NCI-H1105 (cell line): ENCODE measurements at regions not wholly inside any gene's neighbourhood (a gene's known extent, or its start where the extent isn't known, plus 50 kb on each side); places are given as distances from the start of the nearest gene placed in this dataset.
"Not testable (repeated sequence)": the region's sequence is repeated elsewhere in the genome, so short reads cannot be mapped to it uniquely, and the experiment has no call there.

Experiments used
- DNase-seq: peaks from one replicate; lab custom pipeline; 2025; lab: John Stamatoyannopoulos, UW

- no peak for DNase-seq
Measured at GRCh38 chr14:40365305-40365704, 933.1 kb upstream of the FBXO33 start.

GRCh38 chr14:40362856-40363255, 930.6 kb upstream of the FBXO33 start:
- no peak for DNase-seq

DNA sequence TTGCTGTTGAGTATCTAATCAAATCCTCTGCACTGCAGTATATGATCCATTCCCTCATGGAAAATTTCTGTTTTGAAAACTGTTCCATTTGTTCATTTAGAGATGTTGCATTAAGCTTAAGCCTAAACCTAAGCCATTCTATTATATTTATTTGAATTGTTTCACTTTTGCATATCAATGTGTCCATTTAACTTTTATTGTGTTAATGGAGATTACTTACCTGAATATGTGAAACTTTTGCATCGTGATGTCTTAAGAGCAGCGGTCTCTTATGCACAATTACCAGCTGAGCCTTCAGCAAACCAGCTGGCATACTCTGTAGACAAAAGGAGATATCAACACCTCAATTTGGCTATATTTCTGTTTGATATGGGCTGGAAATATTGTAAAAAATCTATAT, 922.5 kb upstream of the FBXO33 start:
- no peak for DNase-seq

GRCh38 chr14:40348104-40348503, 915.9 kb upstream of the FBXO33 start:
- not testable (repeated sequence) for DNase-seq

DNA sequence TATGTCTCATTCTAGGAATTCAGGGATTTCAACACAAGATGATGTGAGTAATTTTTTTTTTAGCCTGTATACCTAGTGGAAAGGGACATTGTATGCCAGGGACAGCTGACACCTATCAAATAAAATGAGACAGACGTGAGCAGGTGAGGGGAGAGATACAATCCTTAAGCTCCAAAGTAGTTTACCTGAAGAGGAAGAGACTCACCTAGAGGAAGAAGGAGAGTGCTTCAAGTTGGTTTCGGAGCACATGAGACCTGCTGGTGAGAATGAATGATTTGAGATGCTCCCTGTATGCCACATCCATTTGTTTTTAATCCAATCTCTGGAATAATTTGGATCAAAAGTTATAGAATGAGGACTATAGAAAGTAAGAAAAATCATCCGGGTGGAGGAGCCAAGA, 915.4 kb upstream of the FBXO33 start:
- no peak for DNase-seq

GRCh38 chr14:40346275-40346674, 914.0 kb upstream of the FBXO33 start:
- DNase-seq = no peak

DNA sequence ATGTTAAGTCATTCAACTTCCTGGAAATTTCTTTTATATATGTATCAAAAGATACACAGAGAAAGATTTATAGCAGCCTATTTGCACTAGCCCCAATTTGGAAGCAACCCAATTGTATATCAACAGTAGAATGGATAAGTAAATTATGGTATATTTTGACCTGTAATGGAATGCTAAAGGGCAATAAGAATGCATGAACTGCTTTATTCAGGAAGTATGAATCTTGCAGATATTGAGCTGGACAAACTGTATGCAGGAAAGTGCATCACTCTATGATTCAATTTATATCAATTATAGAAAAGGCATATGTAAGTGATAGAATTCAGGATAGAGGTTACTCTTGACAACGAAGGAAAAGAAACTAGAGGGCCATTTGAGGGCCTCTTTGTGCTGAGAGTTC, 913.1 kb upstream of the FBXO33 start:
- DNase-seq = no peak

GRCh38 chr14:40340708-40341107, 908.5 kb upstream of the FBXO33 start:
- DNase-seq = no peak

DNA sequence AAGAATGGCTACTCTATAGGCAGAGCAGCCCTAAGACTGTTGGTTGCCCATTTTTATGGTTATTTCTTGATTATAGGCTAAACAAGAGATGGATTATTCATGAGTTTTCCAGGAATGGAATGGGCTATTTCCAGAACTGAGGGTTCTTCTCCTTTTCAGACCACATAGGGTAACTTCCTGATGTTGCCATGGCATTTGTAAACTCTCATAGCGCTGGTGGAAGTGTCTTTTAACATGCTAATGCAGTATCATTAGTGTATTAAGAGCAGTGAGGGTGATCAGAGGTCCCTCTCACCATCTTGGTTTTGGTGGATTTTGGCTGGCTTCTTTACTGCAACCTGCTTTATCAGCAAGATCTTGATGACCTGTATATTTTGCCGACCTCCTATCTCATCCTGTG, 904.6 kb upstream of the FBXO33 start:
- DNase-seq = no peak

DNA sequence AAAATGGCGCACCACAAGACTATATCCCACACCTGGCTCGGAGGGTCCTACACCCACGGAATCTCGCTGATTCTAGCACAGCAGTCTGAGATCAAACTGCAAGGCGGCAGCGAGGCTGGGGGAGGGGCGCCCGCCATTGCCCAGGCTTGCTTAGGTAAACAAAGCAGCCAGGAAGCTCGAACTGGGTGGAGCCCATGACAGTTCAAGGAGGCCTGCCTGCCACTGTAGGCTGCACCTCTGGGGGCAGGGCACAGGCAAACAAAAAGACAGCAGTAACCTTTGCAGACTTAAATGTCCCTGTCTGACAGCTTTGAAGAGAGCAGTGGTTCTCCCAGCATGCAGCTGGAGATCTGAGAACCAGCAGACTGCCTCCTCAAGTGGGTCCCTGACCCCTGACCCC, 894.3 kb upstream of the FBXO33 start:
- not testable (repeated sequence) for DNase-seq

DNA sequence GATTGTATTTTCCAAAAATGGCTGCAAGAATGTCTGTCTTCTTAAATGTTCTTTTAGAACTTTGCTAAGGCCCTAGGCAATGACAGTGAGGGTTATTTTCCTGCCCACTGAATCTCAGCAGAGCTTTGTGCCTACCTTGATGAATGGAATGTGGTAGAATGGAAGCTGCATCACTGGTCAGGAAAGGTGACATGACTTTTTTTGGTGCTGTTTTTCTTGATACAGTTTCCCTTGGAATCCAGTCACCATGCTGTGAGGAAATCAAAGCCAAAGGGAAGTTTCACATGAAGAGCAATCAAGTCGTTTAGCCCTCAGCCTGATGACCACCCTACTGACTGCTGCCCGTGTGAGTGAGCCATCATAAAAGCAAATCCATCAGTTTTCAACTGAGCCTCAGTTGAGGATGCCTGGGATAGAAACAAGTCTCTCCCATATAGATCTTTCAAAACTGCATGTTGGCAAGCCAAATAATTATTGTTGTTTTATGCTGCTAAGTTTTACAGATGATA, 886.0 kb upstream of the FBXO33 start:
- DNase-seq = no peak

DNA sequence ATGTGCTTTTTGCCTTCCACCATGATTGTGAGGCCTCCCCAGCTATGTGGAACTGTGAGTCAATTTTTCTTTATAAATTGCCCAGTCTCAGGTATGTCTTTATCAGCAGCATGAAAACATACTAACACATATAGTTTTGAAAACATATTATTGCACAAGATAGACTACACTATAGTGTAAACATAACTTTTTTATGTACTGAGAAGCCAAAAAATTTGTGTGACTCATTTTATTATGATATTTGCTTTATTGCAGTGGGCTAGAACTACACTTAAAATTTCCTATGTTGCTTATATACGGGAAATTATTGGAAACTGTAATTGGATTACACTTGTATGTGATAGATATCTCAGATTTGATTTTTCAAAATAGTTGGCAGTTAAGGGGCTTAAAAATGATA, 885.5 kb upstream of the FBXO33 start:
- DNase-seq = no peak

GRCh38 chr14:40312296-40312695, 880.1 kb upstream of the FBXO33 start:
- DNase-seq = no peak

- DNase-seq = no peak
Measured at GRCh38 chr14:40309124-40309523, 876.9 kb upstream of the FBXO33 start.

DNA sequence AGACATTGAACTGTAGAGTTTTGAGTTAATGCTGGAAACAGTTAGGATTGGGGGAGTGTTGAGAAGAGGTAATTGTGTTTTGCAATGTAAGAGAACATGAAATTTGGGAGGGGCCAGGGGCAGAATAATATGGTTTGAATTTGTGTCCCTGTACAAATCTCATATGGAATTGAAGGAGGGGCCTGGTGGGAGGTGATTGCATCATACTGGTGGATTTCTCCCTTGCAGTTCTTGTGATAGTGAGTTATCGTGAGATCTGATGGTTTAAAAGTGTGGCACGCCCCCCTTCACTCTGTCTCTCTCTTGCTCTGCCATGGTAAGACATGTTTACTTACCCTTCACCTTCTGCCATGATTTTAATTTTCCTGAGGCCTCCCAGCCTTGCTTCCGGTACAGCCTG, 876.0 kb upstream of the FBXO33 start:
- no peak for DNase-seq

- no peak for DNase-seq
Measured at GRCh38 chr14:40296821-40297220, 864.6 kb upstream of the FBXO33 start.

- no peak for DNase-seq
Measured at GRCh38 chr14:40292664-40293063, 860.4 kb upstream of the FBXO33 start.

GRCh38 chr14:40282196-40282595, 850.0 kb upstream of the FBXO33 start:
- DNase-seq = no peak

DNA sequence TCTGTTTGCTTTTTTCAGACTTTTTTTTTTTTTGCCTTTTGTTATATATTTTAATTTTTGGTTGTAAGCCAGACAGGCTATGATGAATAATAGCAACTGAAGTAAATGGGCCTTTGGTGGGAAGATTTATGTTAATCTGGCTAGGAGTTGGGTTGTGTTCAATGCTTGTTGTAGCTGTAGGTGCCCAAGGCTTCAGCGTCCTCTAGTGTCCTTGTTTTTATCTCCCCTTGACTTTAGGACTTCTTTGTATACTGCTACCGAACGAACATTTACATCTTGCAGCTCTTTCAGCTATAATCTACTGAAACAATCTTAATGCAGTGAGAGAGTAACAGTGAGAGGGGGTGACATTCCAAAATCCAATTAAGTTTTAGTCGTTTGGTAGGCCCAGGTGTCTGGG, 848.4 kb upstream of the FBXO33 start:
- no peak for DNase-seq

- no peak for DNase-seq
Measured at GRCh38 chr14:40273417-40273816, 841.2 kb upstream of the FBXO33 start.

- DNase-seq = no peak
Measured at GRCh38 chr14:40271480-40271879, 839.2 kb upstream of the FBXO33 start.

DNA sequence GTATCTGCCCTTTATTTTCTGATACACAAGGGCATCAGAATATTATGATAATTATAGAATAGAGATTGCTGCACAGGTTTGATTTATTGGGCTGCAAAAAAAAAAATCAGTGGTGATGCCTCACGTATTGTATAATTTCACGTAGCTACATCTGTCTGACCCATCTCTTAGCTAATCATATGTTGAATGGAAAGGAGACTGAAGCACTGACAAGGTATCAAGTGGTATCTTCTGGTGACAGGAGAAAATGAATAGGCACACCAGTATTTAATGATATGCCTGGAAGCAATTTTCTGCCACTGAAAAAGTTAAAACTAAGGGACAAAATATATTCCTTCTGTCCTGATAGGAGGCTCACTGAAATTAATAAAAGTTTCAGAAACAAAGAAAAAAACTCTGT, 837.2 kb upstream of the FBXO33 start:
- no peak for DNase-seq

GRCh38 chr14:40268236-40268635, 836.0 kb upstream of the FBXO33 start:
- DNase-seq = no peak

GRCh38 chr14:40265096-40265495, 832.9 kb upstream of the FBXO33 start:
- DNase-seq = no peak
